HG02678 (cell line): ENCODE measurements at regions not wholly inside any gene's neighbourhood (a gene's known extent, or its start where the extent isn't known, plus 50 kb on each side); places are given as distances from the start of the nearest gene placed in this dataset.
A peak's percentile ranks its signal among the peaks of the same experiment; 100 is the strongest.

Experiments used
- ATAC-seq: cut with Tn5 transposase; IDR thresholded peaks from one replicate; pipeline ENCODE4 v1.9.1; 2021; ENCODE audit warnings: mild to moderate bottlenecking, moderate library complexity; ENCODE audit not compliant: unreplicated experiment

GRCh38 chr3:28940530-28940929, 340.3 kb upstream of the RBMS3 start:
- ATAC-seq: peak; percentile 80

GRCh38 chr3:28940994-28941393, 339.9 kb upstream of the RBMS3 start:
- peak; percentile 13 for ATAC-seq

GRCh38 chr3:28947061-28947460, 333.8 kb upstream of the RBMS3 start:
- no peak for ATAC-seq

GRCh38 chr3:28947751-28948150, 333.1 kb upstream of the RBMS3 start:
- ATAC-seq: no peak

- no peak for ATAC-seq
These were observed 332.2 kb upstream of the RBMS3 start for GRCh38 chr3:28948685-28949084.

- ATAC-seq: no peak
These were observed 331.3 kb upstream of the RBMS3 start for GRCh38 chr3:28949580-28949979.

GRCh38 chr3:28950614-28951013, 330.3 kb upstream of the RBMS3 start:
- no peak for ATAC-seq

GRCh38 chr3:28951772-28952556, 328.9 kb upstream of the RBMS3 start:
- no peak for ATAC-seq

GRCh38 chr3:28958656-28959055, 322.2 kb upstream of the RBMS3 start:
- ATAC-seq: no peak

GRCh38 chr3:28971156-28971555, 309.7 kb upstream of the RBMS3 start:
- ATAC-seq: no peak

- no peak for ATAC-seq
These were observed 307.9 kb upstream of the RBMS3 start for GRCh38 chr3:28972921-28973320.

- no peak for ATAC-seq
These were observed 307.3 kb upstream of the RBMS3 start for GRCh38 chr3:28973609-28974008.

GRCh38 chr3:28978092-28978491, 302.8 kb upstream of the RBMS3 start:
- ATAC-seq: no peak

- ATAC-seq: no peak
These were observed 300.7 kb upstream of the RBMS3 start for GRCh38 chr3:28980131-28980530.

- ATAC-seq: no peak
These were observed 300.2 kb upstream of the RBMS3 start for GRCh38 chr3:28980631-28981030.

- ATAC-seq: peak; percentile 66
These were observed 298.0 kb upstream of the RBMS3 start for GRCh38 chr3:28982906-28983305.

- no peak for ATAC-seq
These were observed 293.9 kb upstream of the RBMS3 start for GRCh38 chr3:28986922-28987321.

- ATAC-seq: peak; percentile 88
These were observed 291.2 kb upstream of the RBMS3 start for GRCh38 chr3:28989646-28990089.

- ATAC-seq: no peak
These were observed 286.5 kb upstream of the RBMS3 start for GRCh38 chr3:28994161-28994905.

GRCh38 chr3:29004885-29005599, 275.8 kb upstream of the RBMS3 start:
- ATAC-seq: peak; percentile 99

GRCh38 chr3:29005862-29006261, 275.0 kb upstream of the RBMS3 start:
- no peak for ATAC-seq

GRCh38 chr3:29011441-29011840, 269.4 kb upstream of the RBMS3 start:
- ATAC-seq: no peak
